OCI-LY3 (cell line): ENCODE measurements at regions not wholly inside any gene's neighbourhood (a gene's known extent, or its start where the extent isn't known, plus 50 kb on each side); places are given as distances from the start of the nearest gene placed in this dataset.

Source experiments
- EZH2phosphoT487 ChIP-seq: fragments of 200-600 bp; shearing (Covaris generic); IDR thresholded peaks from 2 replicates; pipeline ENCODE4 v1.6.1; 2018; ENCODE audit warnings: antibody characterized with exemption, mixed run types, low read depth
- TF ChIP-seq, protein P1 (sequence below): fragments of 200-600, 300-600 bp; sonication (generic); IDR thresholded peaks from 2 replicates; pipeline ENCODE4 v1.5.1; 2014; ENCODE audit warnings: antibody characterized with exemption, low read length, low read depth

- TF ChIP-seq, protein P1, sequence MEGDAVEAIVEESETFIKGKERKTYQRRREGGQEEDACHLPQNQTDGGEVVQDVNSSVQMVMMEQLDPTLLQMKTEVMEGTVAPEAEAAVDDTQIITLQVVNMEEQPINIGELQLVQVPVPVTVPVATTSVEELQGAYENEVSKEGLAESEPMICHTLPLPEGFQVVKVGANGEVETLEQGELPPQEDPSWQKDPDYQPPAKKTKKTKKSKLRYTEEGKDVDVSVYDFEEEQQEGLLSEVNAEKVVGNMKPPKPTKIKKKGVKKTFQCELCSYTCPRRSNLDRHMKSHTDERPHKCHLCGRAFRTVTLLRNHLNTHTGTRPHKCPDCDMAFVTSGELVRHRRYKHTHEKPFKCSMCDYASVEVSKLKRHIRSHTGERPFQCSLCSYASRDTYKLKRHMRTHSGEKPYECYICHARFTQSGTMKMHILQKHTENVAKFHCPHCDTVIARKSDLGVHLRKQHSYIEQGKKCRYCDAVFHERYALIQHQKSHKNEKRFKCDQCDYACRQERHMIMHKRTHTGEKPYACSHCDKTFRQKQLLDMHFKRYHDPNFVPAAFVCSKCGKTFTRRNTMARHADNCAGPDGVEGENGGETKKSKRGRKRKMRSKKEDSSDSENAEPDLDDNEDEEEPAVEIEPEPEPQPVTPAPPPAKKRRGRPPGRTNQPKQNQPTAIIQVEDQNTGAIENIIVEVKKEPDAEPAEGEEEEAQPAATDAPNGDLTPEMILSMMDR, result no peak
- TF ChIP-seq EZH2phosphoT487, result no peak
Measured at GRCh38 chr16:60605176-60605575, 1431.1 kb downstream of the CDH8 start.
